ENCODE measurements at regions not wholly inside any gene's neighbourhood (a gene's known extent, or its start where the extent isn't known, plus 50 kb on each side); places are given as distances from the start of the nearest gene placed in this dataset.

- Histone ChIP-seq H2BK120ac (ENCODE audit: low read depth, low read length, poor library complexity, severe bottlenecking) (no peak overlapping the region), H2AFZ (ENCODE audit: low read length) (no peak overlapping the region), H2BK12ac (ENCODE audit: insufficient read length, low read depth, low read length) (no peak overlapping the region), H3T11ph (ENCODE audit: low read length) (no peak overlapping the region), H3K4me1 (ENCODE audit: insufficient read depth, low read length) (no peaks in the 10 kb centered on the region; the same call in 1 of the 2 replicates), H4K91ac (ENCODE audit: insufficient read length, low read depth, low read length) (no peak overlapping the region), H3K4ac (ENCODE audit: low read depth, low read length) (no peak overlapping the region), H3K23ac (ENCODE audit: insufficient read length, low read depth, low read length) (no peak overlapping the region), H3K4me2 (ENCODE audit: insufficient read depth, insufficient read length, low read length) (no peak overlapping the region), H3K18ac (ENCODE audit: insufficient read length, low read depth, low read length) (no peak overlapping the region), H3K56ac (ENCODE audit: insufficient read length, low read depth, low read length) (no peak overlapping the region), H3K27me3 (ENCODE audit: insufficient read depth, low read length) (no peaks in the 10 kb centered on the region), H4K20me1 (ENCODE audit: control insufficient read depth, insufficient read depth, insufficient read length) (no peaks in the 10 kb centered on the region), H2BK15ac (ENCODE audit: low read depth, low read length) (no peak overlapping the region), H4K8ac (replicated peaks; ENCODE audit: insufficient read length, low read depth, low read length) (no peak overlapping the region), H2AK5ac (ENCODE audit: insufficient read length, low read length) (no peak overlapping the region), H3K27ac (ENCODE audit: insufficient read length, low read depth, low read length) (no peak overlapping the region), H3K23me2 (ENCODE audit: insufficient read length, low read depth, low read length, poor library complexity, severe bottlenecking) (no peaks in the 10 kb centered on the region), H3K79me1 (ENCODE audit: insufficient read depth, low read depth, low read length, poor library complexity, severe bottlenecking) (no peaks in the 10 kb centered on the region), H2BK20ac (ENCODE audit: low read depth, low read length, poor library complexity, severe bottlenecking) (no peak overlapping the region), H4K5ac (ENCODE audit: insufficient read length, low read depth, low read length) (no peak overlapping the region), H2BK5ac (ENCODE audit: insufficient read length, low read length) (no peak overlapping the region), H3K9ac (ENCODE audit: extremely low read depth, insufficient read length, low read length) (no peak overlapping the region), H3K9me3 (ENCODE audit: control insufficient read depth, low read depth, low read length) (no peaks in the 10 kb centered on the region), H3K79me2 (ENCODE audit: insufficient read depth, low read length) (no peaks in the 10 kb centered on the region), H3K14ac (ENCODE audit: insufficient read depth, low read length) (no peak overlapping the region)
- TF ChIP-seq CTCF (conservative IDR thresholded peaks at IDR 0.05), result no peak
- Mint-ChIP-seq H3K4me3 (no peak overlapping the region), H3K27me3 (ENCODE audit: low read depth) (no peaks in the 10 kb centered on the region), H3K4me1 (peaks cover 4 to 5% of the 10 kb centered on the region in 2 experiments; a peak in 3 of 4 replicates), H3K9me3 (peaks cover 0 to 4% of the 10 kb centered on the region in 2 experiments; a peak in 2 of 5 replicates), H3K27ac (no peak overlapping the region), H3K36me3 (ENCODE audit: insufficient read depth in 1 of 3, low read depth in 3 of 3) (peaks cover 0 to 5% (median 0%) of the 10 kb centered on the region in 3 experiments; a peak in 1 of 7 replicates)
- no peak for DNase-seq
- WGBS (ENCODE audit: extremely low coverage, insufficient read length, low lambda C conversion rate), result no CpG with 5 or more reads among the region's 3 CpGs
These were observed 385.5 kb downstream of the NR4A2 start for GRCh38 chr2:155947069-155947468.

Measured in H9 (cell line).